MG63 (cell line): ENCODE measurements at regions not wholly inside any gene's neighbourhood (a gene's known extent, or its start where the extent isn't known, plus 50 kb on each side); places are given as distances from the start of the nearest gene placed in this dataset.
"Not testable (repeated sequence)": the region's sequence is repeated elsewhere in the genome, so short reads cannot be mapped to it uniquely, and the experiment has no call there.

Experiments
- DNase-seq: peaks from one replicate; pipeline ENCODE4 v3.0.0-alpha.2; 2020
- H3K27me3 ChIP-seq: fragments of 250-450 bp; sonication (Bioruptor Pico); 2 replicates; pipeline ENCODE4 v1.5.1; 2020; ENCODE audit warnings: mild to moderate bottlenecking, moderate library complexity
- H3K36me3 ChIP-seq: fragments of 250-450 bp; sonication (Bioruptor Pico); 2 replicates; pipeline ENCODE4 v1.5.1; 2020; ENCODE audit warnings: mild to moderate bottlenecking, moderate library complexity
- H3K4me3 ChIP-seq: fragments of 250-450 bp; sonication (Bioruptor Pico); 2 replicates; pipeline ENCODE4 v1.5.1; 2020; ENCODE audit warnings: mild to moderate bottlenecking, moderate library complexity
- H3K9me3 ChIP-seq: fragments of 250-450 bp; sonication (Bioruptor Pico); 2 replicates; pipeline ENCODE4 v1.5.1; 2020; ENCODE audit warnings: mild to moderate bottlenecking, moderate library complexity

DNA sequence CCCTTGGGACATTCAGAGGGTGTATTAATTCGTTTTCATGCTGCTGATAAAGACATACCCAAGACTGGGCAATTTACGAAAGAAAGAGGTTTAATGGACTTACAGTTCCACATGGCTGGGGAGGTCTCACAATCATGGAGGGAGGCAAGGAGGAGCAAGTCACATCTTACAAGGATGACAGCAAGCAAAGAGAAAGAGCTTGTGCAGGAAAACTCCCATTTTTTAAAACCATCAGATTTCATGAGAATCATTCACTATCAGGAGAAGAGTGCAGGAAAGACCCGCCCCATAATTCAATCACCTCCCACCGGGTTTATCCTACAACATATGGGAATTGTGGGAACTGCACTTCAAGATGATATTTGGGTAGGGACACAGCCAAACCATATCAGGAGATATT, 367.1 kb upstream of the SLC35B3 start:
- H3K4me3 ChIP-seq, H3K27me3 ChIP-seq, DNase-seq: not testable (repeated sequence)

DNA sequence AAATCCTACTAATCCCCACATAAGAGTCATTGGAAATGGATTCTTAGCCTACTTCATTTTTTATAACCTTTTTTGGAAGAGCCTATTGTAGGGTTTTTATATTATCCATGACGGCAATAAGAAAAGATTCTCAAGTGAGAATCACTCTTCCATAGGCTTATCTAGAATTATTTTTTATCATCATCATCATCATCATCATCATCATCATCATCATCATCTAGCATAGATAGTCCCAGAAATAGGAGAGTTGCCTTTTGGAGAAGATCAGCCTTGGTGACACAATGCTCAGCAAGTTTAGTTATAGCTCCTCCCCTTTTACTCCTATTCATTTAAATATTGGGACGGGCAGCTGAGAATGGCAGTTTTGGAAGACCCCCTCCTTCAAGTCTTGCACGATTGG, 359.1 kb upstream of the SLC35B3 start:
- H3K4me3 ChIP-seq, result no peak overlapping the region
- H3K36me3 ChIP-seq, result no peaks in the 10 kb centered on the region
- no peaks in the 10 kb centered on the region for H3K9me3 ChIP-seq
- DNase-seq, result no peak
- no peaks in the 10 kb centered on the region for H3K27me3 ChIP-seq

More for the DNA sequence above, 367.1 kb upstream of the SLC35B3 start:
- not testable (repeated sequence) for H3K36me3 ChIP-seq, H3K9me3 ChIP-seq

DNA sequence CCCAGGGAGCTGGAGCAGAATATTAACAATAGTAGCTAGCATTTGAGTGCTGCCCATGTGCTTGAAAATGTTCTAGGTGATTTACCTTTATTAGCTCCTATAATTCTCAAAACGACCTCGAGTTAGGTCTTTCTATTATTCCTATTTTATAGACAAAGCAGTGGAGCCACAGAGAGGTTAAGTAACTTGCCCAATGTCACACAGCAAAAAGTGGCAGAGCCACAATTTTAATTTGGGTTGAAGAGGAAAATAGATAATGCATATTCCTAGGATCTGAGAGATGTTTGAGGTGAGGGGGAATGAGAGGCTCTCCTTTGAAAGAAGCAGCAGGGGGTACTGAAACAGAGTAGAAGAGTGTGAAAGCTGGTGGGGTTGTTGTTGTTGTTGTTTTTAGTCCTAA, 354.5 kb upstream of the SLC35B3 start:
- Histone ChIP-seq H3K9me3 (no peaks in the 10 kb centered on the region), H3K27me3 (no peaks in the 10 kb centered on the region), H3K36me3 (no peaks in the 10 kb centered on the region), H3K4me3 (no peak overlapping the region)
- DNase-seq, result no peak

DNA sequence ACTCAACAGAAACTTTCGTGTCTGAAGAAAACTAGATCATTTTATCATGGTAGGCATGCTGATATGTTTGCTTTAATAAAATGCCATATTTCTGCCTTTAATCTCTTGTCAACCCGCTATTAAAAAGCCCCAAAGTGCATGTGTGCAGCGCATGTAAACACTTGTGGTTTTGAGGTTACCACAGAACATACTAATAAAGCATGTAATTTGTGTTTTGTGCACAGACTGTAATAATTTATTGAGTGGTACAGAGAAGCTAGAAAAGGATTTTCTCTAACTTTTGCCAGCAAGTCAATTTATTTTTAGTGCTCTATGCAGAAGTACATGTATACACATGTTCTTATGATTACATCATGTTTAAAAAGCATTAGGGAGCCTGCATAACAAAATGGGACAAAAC, 349.9 kb upstream of the SLC35B3 start:
- Histone ChIP-seq H3K4me3 (no peak overlapping the region), H3K27me3 (no peaks in the 10 kb centered on the region), H3K9me3 (no peaks in the 10 kb centered on the region), H3K36me3 (no peaks in the 10 kb centered on the region)
- DNase-seq, result no peak

DNA sequence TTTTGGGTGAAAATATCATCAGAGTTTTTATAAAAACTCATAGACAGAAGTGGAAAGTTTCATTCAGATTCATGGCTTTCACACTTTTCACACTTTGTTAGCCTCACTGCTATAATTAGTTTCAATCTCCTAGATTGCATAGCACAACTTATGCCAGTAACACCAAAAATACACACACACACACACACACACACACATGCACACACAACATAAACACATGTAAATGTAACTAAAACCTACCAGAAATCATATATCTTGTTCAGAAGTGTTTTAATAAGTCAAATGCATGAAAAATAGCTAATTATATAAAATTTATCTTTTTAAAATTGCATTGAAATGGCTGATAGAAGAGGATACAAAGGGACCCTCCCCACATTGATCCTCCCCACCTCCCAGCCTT, 347.8 kb upstream of the SLC35B3 start:
- Histone ChIP-seq H3K4me3 (no peak overlapping the region), H3K27me3 (no peaks in the 10 kb centered on the region), H3K36me3 (no peaks in the 10 kb centered on the region), H3K9me3 (no peaks in the 10 kb centered on the region)
- no peak for DNase-seq

DNA sequence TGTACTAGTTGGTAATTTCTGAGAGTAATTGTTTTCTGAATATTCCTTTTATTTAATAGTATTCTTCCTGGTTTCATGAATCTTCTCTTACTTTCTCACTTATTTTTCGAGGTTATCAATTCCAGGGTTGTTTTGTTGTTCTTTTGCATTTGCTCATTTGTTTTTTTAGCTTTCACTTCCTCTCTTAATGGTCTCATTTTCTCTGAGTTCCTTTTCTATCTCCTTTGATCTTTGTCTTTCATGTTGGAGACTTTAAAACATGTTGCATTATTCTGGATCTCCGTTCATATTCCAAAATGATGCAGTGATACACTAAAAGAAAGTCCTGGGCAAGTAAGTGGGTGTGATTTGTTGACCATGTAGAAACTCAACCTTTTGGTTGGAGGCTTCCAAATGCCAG, 345.3 kb upstream of the SLC35B3 start:
- Histone ChIP-seq H3K36me3 (no peaks in the 10 kb centered on the region), H3K27me3 (no peaks in the 10 kb centered on the region), H3K9me3 (no peaks in the 10 kb centered on the region), H3K4me3 (no peak overlapping the region)
- DNase-seq, result no peak

DNA sequence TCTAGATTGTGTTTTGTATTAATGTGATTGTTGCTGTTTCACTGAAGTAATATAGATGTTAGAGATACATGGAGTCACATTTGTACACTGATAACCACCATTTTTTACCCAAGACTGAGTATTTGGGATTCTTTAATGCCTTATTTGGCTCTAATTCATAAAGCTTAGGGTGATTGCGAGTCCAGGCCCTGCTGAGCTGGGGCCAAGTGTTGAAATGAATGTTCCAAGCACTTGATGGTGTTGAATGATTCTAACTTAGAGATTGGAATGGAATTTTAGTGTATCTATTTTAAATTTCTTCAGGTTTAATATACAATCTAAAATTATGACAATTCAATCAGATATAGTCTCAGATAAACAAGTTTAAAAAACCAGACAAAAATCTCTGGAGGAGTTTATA, 329.4 kb upstream of the SLC35B3 start:
- DNase-seq, result no peak
- H3K4me3 ChIP-seq, result no peak overlapping the region

DNA sequence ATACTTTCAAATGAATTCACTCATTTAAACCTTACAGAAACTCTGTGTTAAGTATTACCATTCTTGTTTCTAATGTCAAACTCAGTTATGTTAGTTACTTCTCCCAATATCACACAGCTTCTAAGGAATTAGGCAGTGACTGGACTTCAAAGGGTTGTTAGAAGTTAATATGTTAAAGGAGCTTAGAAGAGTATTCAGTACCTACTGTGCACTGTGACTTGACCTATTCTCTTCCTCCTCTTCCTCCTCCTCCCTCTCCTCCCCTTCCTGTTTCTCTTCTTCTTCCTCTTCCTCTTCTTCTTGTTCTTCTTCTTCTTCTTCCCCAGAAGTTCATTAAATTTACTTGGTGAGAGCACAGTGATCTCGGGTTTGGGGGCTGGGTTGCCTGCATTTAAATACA, 325.6 kb upstream of the SLC35B3 start:
- H3K9me3 ChIP-seq, result no peaks in the 10 kb centered on the region
- H3K4me3 ChIP-seq, result no peak overlapping the region
- H3K36me3 ChIP-seq, result no peaks in the 10 kb centered on the region
- DNase-seq, result no peak
- H3K27me3 ChIP-seq, result no peaks in the 10 kb centered on the region

More for the DNA sequence above, 329.4 kb upstream of the SLC35B3 start:
- no peaks in the 10 kb centered on the region for H3K36me3 ChIP-seq
- no peaks in the 10 kb centered on the region for H3K27me3 ChIP-seq
- no peaks in the 10 kb centered on the region for H3K9me3 ChIP-seq

DNA sequence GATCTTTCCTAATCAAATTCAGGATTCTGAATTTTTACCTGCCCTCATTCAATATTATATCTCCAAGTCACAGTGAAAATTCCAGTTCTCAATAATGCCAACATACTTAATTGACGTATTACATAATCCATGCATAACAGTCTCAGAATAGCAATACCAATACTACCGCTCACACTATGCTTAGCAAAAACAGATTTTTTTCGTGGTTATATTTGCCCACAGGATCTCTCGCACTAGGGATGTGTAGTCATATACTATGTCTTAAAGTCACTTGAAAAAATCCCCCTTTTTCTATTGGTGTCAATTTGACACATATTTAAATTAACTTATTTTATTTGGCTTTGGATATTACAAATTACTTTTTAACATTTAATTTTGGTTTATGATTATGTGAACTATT, 323.1 kb upstream of the SLC35B3 start:
- no peak overlapping the region for H3K4me3 ChIP-seq
- no peaks in the 10 kb centered on the region for H3K27me3 ChIP-seq
- no peak for DNase-seq
- no peaks in the 10 kb centered on the region for H3K36me3 ChIP-seq
- no peaks in the 10 kb centered on the region for H3K9me3 ChIP-seq

DNA sequence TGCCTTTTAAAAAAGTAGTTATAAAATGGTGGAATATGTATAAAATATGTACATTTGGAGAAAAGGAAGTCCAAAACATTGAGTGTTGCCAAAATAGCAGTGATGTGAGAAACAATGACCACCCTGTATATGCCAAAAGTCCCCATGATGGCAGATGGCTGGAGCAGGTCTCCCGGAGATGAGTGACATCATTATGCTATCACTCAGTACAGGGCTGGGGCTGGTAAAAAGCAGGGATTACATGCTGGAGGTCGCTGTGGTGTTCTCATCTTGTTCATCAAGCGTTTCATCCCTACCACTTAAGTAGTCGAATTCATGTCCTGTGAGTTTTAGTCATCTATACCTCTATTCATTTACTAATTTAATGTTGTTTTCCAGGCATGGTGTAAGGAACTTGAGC, 315.3 kb upstream of the SLC35B3 start:
- no peaks in the 10 kb centered on the region for H3K27me3 ChIP-seq
- no peaks in the 10 kb centered on the region for H3K36me3 ChIP-seq
- no peak for DNase-seq
- H3K4me3 ChIP-seq, result no peak overlapping the region
- no peaks in the 10 kb centered on the region for H3K9me3 ChIP-seq

DNA sequence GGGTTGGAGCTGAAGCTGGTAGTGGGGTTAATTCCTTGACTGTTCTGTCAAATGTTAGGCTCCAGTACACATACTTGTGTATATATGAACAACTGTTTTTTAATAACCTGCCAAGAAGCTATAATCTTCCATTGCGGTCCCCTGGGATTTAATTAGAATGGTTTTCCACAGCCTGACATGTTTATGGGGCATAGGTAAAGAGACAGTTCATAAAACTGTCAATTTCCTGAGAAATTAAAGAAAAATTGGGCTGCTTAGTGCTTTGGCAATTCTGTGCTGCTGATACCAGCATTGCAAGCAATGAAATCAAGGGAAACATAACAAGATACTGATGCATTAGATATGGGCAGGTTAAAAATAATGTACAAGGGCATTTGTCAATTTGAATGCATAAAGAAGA, 314.1 kb upstream of the SLC35B3 start:
- H3K9me3 ChIP-seq, result no peaks in the 10 kb centered on the region
- H3K4me3 ChIP-seq, result no peak overlapping the region
- H3K36me3 ChIP-seq, result no peaks in the 10 kb centered on the region
- H3K27me3 ChIP-seq, result no peaks in the 10 kb centered on the region
- DNase-seq, result no peak

DNA sequence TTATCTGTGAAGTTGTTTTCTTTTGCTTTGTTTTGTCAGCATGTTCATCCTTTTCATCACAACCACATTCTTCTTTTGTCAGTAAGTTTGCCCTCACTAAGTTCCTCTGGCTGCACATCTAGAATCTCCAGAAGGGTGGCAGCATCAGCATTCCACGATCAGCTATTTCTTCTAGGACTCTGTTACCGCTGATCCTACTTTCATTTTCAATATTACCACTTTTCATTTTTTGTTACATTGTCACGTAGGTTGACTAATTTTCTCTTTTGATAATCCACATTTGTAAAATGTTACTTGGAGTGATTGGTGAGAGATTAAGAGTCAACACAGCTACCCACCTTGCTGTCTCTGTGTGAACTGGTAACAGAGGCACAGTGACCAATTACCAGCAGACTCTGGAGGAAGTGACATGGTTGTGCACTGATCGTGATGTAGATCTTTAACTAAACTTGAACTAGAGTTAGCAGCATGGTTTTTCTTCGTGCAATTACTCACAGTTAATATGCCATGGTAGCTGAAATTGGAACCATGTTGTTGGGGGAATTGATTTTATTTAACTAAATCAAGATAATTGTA, 307.9 kb upstream of the SLC35B3 start:
- peak; percentile 6 for DNase-seq
- H3K36me3 ChIP-seq, result no peaks in the 10 kb centered on the region
- H3K4me3 ChIP-seq, result peak overlapping the region; percentile 45

DNA sequence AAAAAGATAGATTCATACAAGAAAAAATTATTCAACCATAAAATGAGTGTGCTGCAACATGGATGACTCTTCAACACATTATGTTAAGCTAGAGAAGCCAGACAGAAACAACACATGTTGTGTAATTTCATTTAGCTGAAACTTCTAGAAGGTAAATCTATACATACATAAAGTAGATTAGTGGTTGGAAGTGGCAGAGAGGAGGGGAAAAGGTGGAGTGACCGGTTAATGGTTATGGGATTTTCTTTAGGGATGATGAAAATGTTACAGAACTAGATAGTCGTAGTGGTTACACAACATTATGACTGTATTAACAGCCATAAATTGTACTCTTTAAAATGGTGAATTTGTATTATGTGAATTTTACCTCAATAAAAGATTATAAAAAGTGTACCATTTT, 304.1 kb upstream of the SLC35B3 start:
- Histone ChIP-seq H3K36me3 (no peaks in the 10 kb centered on the region), H3K4me3 (no peak overlapping the region), H3K27me3 (no peaks in the 10 kb centered on the region), H3K9me3 (no peaks in the 10 kb centered on the region)
- no peak for DNase-seq

More for the DNA sequence above, 307.9 kb upstream of the SLC35B3 start:
- no peaks in the 10 kb centered on the region for H3K27me3 ChIP-seq
- no peaks in the 10 kb centered on the region for H3K9me3 ChIP-seq

DNA sequence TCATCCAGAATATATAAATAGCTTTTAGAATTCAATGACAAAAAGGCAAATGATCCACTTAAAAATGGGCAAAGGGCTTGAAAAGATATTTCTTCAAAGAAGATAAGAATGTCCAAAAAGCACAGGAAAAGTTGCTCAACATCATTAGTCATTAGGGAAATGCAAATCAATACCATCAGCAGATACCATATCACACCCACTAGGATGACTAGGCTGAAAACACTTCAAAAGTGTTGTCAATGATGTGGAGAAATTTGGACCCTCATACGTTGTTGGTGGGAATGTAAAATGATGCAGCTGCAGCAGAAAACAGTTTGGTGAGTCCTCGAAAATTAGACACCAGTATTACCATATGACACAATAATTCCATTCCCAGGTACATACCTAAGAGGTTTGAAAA, 303.6 kb upstream of the SLC35B3 start:
- Histone ChIP-seq H3K4me3 (no peak overlapping the region), H3K36me3 (no peaks in the 10 kb centered on the region), H3K9me3 (no peaks in the 10 kb centered on the region), H3K27me3 (no peaks in the 10 kb centered on the region)
- no peak for DNase-seq

DNA sequence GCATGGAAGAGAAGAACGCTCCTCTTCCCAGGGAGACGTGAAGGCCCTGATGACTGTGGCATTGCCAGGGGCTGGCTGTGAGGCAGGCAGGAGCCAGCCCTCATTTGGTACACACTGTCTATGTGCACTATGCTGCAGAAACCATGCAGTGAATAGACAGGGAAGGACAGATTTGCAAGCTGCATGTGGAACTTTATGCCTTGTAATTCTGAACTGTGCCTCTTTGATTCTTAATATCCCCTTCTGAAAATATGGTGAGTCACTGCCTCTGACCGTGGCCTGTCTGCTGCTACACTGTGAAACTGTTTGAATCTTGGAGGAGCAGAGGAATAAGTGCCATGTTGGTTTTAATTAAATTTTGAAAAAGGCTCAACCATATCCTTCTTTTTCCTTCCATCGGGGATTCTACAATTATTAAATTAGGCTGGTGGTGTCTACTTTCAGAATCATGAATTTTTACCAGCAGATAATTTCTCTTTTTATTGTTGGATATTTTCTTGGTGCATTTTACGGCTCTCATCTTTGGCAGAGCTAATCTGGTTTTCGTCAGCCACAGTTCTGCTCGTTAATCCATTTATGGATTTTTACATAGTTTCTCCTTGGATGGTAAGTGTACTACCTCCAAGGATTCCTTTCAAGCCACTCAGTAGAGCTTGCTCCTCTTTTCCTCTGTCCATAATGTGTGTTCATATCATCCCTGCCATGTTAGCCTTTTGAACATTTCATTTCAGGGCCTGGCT, 301.0 kb upstream of the SLC35B3 start:
- no peaks in the 10 kb centered on the region for H3K9me3 ChIP-seq
- H3K4me3 ChIP-seq, result no peak overlapping the region
- peak; percentile 9 for DNase-seq
- no peaks in the 10 kb centered on the region for H3K36me3 ChIP-seq
- no peaks in the 10 kb centered on the region for H3K27me3 ChIP-seq

DNA sequence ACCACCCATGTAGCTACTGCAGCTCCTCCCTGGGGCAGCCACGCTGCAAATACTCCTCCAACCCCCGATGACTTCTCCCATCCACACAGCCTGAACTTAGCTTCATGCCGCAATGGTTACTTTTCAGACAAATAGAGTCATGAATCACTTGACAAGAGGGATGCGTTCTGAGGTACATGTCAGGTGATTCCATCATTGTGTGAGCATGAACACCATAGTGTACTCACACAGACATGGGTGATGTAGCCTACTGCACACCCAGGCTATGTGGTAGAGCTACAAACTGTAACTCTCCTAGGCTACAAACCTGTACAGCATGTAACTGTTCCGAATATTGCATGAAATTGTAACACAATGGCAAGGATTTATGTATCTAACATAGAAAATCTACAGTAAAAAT, 298.5 kb upstream of the SLC35B3 start:
- Histone ChIP-seq H3K4me3 (no peak overlapping the region), H3K27me3 (no peaks in the 10 kb centered on the region), H3K9me3 (no peaks in the 10 kb centered on the region), H3K36me3 (no peaks in the 10 kb centered on the region)
- no peak for DNase-seq

DNA sequence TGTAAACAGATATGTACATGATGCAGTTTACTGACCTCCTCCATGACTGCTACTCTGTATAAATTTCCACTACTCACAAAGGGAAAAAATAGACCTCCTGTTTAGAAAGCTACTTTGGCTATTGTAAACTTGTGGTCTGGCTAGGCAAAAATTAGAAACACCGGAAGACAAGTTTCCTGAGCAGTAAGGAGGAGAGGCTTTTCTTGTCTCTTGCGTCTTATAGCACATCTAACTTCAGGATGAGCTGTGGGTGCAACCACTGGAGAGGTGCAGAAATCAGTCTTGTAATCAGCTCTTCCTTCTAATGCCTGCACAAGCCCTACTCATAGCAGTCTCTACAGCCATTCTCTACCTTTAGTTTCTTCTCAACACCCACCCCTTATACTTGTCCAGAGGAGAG, 296.5 kb upstream of the SLC35B3 start:
- no peak for DNase-seq

DNA sequence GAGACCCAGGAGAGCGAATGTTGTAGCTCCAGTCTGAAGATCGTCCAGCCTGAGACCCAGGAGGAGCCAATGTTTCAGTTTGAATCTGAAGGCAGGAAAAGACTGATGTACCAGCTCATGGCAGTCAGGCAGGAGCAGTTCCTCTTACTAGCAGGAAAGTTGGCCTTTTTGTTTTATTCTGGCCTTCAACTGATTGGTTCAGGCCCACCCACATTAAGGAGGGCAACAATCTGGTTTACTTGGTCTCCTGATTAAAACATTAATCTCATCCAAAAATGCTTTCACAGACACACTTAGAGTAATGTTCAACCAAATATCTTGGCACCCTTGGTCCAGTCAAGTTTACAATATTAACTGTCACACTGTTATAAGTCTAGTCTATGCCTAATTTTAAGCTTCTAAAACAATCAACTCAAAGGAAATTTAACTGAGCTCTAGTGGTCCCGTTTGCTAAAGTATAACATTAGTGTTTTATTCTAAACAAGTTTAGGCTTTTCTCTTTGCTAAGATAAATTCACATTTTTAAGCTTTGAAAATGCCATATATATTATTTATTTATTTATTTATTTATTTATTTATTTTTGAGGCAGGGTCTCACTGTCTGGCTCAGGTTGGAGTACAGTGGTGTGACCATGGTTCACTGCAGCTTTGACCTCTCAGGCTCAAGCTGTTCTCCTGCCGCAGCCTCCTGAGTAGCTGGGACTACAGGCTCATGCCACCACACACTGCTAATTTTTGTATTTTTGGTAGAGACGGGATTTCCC, 275.5 kb upstream of the SLC35B3 start:
- DNase-seq, result no peak
- Histone ChIP-seq H3K9me3 (no peaks in the 10 kb centered on the region), H3K4me3 (no peak overlapping the region), H3K36me3 (no peaks in the 10 kb centered on the region), H3K27me3 (no peaks in the 10 kb centered on the region)

More for the DNA sequence above, 296.5 kb upstream of the SLC35B3 start:
- H3K9me3 ChIP-seq, result no peaks in the 10 kb centered on the region
- no peaks in the 10 kb centered on the region for H3K27me3 ChIP-seq
- no peak overlapping the region for H3K4me3 ChIP-seq
- no peaks in the 10 kb centered on the region for H3K36me3 ChIP-seq
